ENCODE measurements at regions not wholly inside any gene's neighbourhood (a gene's known extent, or its start where the extent isn't known, plus 50 kb on each side); places are given as distances from the start of the nearest gene placed in this dataset.

DNA sequence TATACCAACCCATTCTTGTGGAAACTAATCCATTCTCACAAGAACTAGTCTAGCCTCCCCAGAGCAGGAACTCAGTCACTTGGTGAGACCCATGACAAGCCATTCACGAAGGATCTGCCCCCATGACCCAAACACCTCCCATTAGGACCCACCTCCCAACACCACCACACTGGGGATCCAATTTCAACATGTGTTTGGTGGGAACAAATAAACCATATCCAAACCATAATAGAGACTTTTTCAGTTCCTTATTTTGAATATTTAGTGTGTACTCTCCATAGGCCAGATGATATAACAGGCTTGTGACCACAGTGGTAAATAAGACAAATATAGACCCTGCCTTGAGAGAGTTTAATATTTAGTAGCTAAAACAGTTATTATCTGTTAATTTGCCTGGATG, 227.5 kb upstream of the SERP2 start:
- no TSS peak for BruUV-seq (replicated peaks)
- no peak for DNase-seq (ENCODE audit: low spot score)
- Histone ChIP-seq H3K36me3 (replicated peaks in 1 of 2; ENCODE audit: control insufficient read depth in 1 of 2, insufficient read depth in 2 of 2, low read length in 2 of 2) (no peaks in the 10 kb centered on the region), H3K27ac (ENCODE audit: extremely low read length, insufficient read depth, low read length) (no peak overlapping the region), H3K27me3 (ENCODE audit: control insufficient read depth in 1 of 2, insufficient read depth in 2 of 2, low read length in 2 of 2) (no peaks in the 10 kb centered on the region), H3K4me2 (ENCODE audit: low read depth, low read length) (no peak overlapping the region), H4K20me1 (ENCODE audit: insufficient read depth, low read length) (no peaks in the 10 kb centered on the region), H3K9me3 (ENCODE audit: low read length) (no peaks in the 10 kb centered on the region), H3K4me3 (replicated peaks in 1 of 3; ENCODE audit: insufficient read depth in 1 of 3, low read depth in 2 of 3, low read length in 3 of 3) (no peak overlapping the region), H3K79me2 (ENCODE audit: insufficient read depth, low read length) (no peaks in the 10 kb centered on the region), H3K4me1 (ENCODE audit: insufficient read depth, low read length) (peaks cover 14% of the 10 kb centered on the region), H2AFZ (ENCODE audit: low read length) (no peak overlapping the region), H3K9ac (ENCODE audit: insufficient read depth, low read depth, low read length) (no peak overlapping the region)
- intact Hi-C loops (cut with micrococcal nuclease; ENCODE audit: unreplicated experiment), result no loop called here
- 0% methylated on average over 1 of the region's 1 CpG for WGBS (ENCODE audit: low lambda C conversion rate)
- ChIA-PET POLR2A (no interaction called here), CTCF (ENCODE audit: low intra/inter-chr PET ratio, low total read pairs) (no interaction called here)
- in situ Hi-C loops (cut with HindIII; ENCODE audit: extremely low pct_ligation_motif_present, low pct_unique_long_range_greater_than_20kb), result no loop called here
- no peak for FAIRE-seq
- no peak for ATAC-seq
- TF ChIP-seq ZSCAN9 (CRISPR knock-in tag; IDR thresholded peaks at IDR 0.05; ENCODE audit: borderline replicate concordance) (no peak), EED (CRISPR knock-in tag; IDR thresholded peaks at IDR 0.05) (no peak), GMEB1 (CRISPR knock-in tag; IDR thresholded peaks at IDR 0.05; ENCODE audit: borderline replicate concordance) (no peak), AFF4 (CRISPR knock-in tag; IDR thresholded peaks at IDR 0.05) (no peak), KAT7 (CRISPR knock-in tag; IDR thresholded peaks at IDR 0.05; ENCODE audit: borderline replicate concordance) (no peak), ZIK1 (CRISPR knock-in tag; IDR thresholded peaks at IDR 0.05; ENCODE audit: borderline replicate concordance, low read depth) (no peak)
